ENCODE measurements at regions not wholly inside any gene's neighbourhood (a gene's known extent, or its start where the extent isn't known, plus 50 kb on each side); places are given as distances from the start of the nearest gene placed in this dataset.

DNA sequence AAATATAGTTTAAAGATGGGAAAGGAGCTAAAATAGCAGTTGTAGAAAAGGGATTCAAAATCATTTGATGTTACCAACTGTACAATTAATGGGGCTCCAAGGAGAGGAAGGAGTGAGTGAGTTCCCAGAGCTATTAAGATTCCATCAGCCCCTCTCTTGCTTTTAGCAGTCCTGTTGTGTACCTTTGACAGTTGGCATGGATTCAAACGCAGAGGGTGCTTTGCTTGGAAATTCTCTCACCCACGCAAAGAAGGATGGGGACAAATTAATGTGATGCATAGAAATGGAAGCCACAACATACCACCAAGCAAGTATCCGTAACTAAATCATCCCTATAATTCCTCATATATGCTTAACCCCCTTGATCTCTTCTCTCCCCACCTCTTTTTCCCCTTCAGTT, 461.3 kb downstream of the EBF1 start:
- WGBS, 2 experiments (ENCODE audit: insufficient coverage in 1 of 2, insufficient read length in 1 of 2) = 95% methylated on average over 3 of the region's 3 CpGs; no CpG with 5 or more reads in 1 of the 2 experiments
- Histone ChIP-seq H3K9ac (ENCODE audit: extremely low read depth, low read length, poor library complexity, severe bottlenecking) (no peak overlapping the region), H3K36me3 (ENCODE audit: control insufficient read depth, insufficient read depth, low read length) (no peaks in the 10 kb centered on the region), H3K27me3 (ENCODE audit: control insufficient read depth, insufficient read depth, low read length, poor library complexity, severe bottlenecking) (no peaks in the 10 kb centered on the region), H3K4me3 (ENCODE audit: low read length) (no peak overlapping the region), H3K9me3 (ENCODE audit: control insufficient read depth, low read length) (no peaks in the 10 kb centered on the region), H3K4me1 (ENCODE audit: control insufficient read depth, insufficient read depth, low read length) (no peaks in the 10 kb centered on the region), H3K27ac (ENCODE audit: low read depth, low read length) (no peak overlapping the region)
- Mint-ChIP-seq H3K9me3 (no peaks in the 10 kb centered on the region), H3K27ac (no peak overlapping the region), H3K36me3 (ENCODE audit: low read depth) (no peaks in the 10 kb centered on the region), H3K4me3 (no peak overlapping the region), H3K4me1 (peaks cover 7% of the 10 kb centered on the region), H3K27me3 (ENCODE audit: insufficient read depth) (no peaks in the 10 kb centered on the region)
- no peak for DNase-seq
- no peak for TF ChIP-seq CTCF (conservative IDR thresholded peaks at IDR 0.05)

DNA sequence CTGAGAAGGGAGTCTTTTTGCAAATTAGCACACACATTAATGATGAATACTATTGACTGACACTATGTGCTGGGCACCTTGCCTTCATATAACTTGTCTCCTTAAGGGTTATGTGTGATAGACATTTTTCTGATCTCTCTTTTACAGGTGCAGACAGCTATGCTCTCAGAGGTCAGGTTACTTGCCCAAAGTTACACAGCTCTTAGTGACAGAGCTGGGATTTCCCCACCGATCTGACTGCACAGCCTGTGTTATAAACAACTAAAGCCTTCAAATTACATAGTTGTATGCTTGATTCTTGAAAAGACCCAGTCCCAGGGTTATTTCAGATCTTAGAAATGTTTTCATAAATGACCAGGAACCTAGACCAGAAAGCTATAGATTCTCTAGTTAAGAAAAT, 462.7 kb downstream of the EBF1 start:
- WGBS, 2 experiments (ENCODE audit: insufficient coverage in 1 of 2, insufficient read length in 1 of 2) = 0% methylated on average over 1 of the region's 1 CpG
- Histone ChIP-seq H3K4me1 (ENCODE audit: control insufficient read depth, insufficient read depth, low read length) (no peaks in the 10 kb centered on the region), H3K27ac (ENCODE audit: low read depth, low read length) (no peak overlapping the region), H3K9ac (ENCODE audit: extremely low read depth, low read length, poor library complexity, severe bottlenecking) (no peak overlapping the region), H3K27me3 (ENCODE audit: control insufficient read depth, insufficient read depth, low read length, poor library complexity, severe bottlenecking) (no peaks in the 10 kb centered on the region), H3K4me3 (ENCODE audit: low read length) (no peak overlapping the region), H3K9me3 (ENCODE audit: control insufficient read depth, low read length) (no peaks in the 10 kb centered on the region), H3K36me3 (ENCODE audit: control insufficient read depth, insufficient read depth, low read length) (no peaks in the 10 kb centered on the region)
- TF ChIP-seq CTCF (conservative IDR thresholded peaks at IDR 0.05) = no peak
- H3K4me3 Mint-ChIP-seq = no peak overlapping the region
- DNase-seq = no peak
- H3K27me3 Mint-ChIP-seq (ENCODE audit: insufficient read depth) = no peaks in the 10 kb centered on the region
- H3K36me3 Mint-ChIP-seq (ENCODE audit: low read depth) = no peaks in the 10 kb centered on the region
- H3K9me3 Mint-ChIP-seq = no peaks in the 10 kb centered on the region
- H3K4me1 Mint-ChIP-seq = peaks cover 7% of the 10 kb centered on the region
- H3K27ac Mint-ChIP-seq = no peak overlapping the region

GRCh38 chr5:158635565-158635964, 464.2 kb downstream of the EBF1 start:
- no peaks in the 10 kb centered on the region for H3K36me3 ChIP-seq (ENCODE audit: control insufficient read depth, insufficient read depth, low read length)
- peaks cover 7% of the 10 kb centered on the region for H3K4me1 Mint-ChIP-seq
- WGBS, 2 experiments (ENCODE audit: insufficient coverage in 1 of 2, insufficient read length in 1 of 2) = 96 to 97% methylated on average over 3 to 5 of the region's 5 CpGs
- no peaks in the 10 kb centered on the region for H3K36me3 Mint-ChIP-seq (ENCODE audit: low read depth)
- no peaks in the 10 kb centered on the region for H3K9me3 Mint-ChIP-seq
- TF ChIP-seq CTCF (conservative IDR thresholded peaks at IDR 0.05) = no peak
- H3K27me3 Mint-ChIP-seq (ENCODE audit: insufficient read depth) = no peaks in the 10 kb centered on the region
- no peaks in the 10 kb centered on the region for H3K27me3 ChIP-seq (ENCODE audit: control insufficient read depth, insufficient read depth, low read length, poor library complexity, severe bottlenecking)
- H3K4me3 ChIP-seq (ENCODE audit: low read length) = no peak overlapping the region
- H3K9me3 ChIP-seq (ENCODE audit: control insufficient read depth, low read length) = no peaks in the 10 kb centered on the region
- no peak for DNase-seq
- no peak overlapping the region for H3K27ac ChIP-seq (ENCODE audit: low read depth, low read length)
- H3K4me1 ChIP-seq (ENCODE audit: control insufficient read depth, insufficient read depth, low read length) = no peaks in the 10 kb centered on the region
- no peak overlapping the region for H3K27ac Mint-ChIP-seq
- H3K4me3 Mint-ChIP-seq = no peak overlapping the region
- H3K9ac ChIP-seq (ENCODE audit: extremely low read depth, low read length, poor library complexity, severe bottlenecking) = no peak overlapping the region

Measured in endodermal cell (in vitro differentiated cells).